HG03521 (cell line): ENCODE measurements at regions not wholly inside any gene's neighbourhood (a gene's known extent, or its start where the extent isn't known, plus 50 kb on each side); places are given as distances from the start of the nearest gene placed in this dataset.

ENCODE experiments used
- ATAC-seq: cut with Tn5 transposase; IDR thresholded peaks from one replicate; pipeline ENCODE4 v1.9.1; 2021; ENCODE audit warnings: mild to moderate bottlenecking, moderate library complexity; ENCODE audit not compliant: unreplicated experiment

- ATAC-seq: no peak
Observed at GRCh38 chr7:47047384-47047783, 534.5 kb downstream of the TNS3 start.

- ATAC-seq: no peak
Observed at GRCh38 chr7:47046949-47047348, 535.0 kb downstream of the TNS3 start.

- ATAC-seq: no peak
Observed at GRCh38 chr7:47045207-47046051, 536.5 kb downstream of the TNS3 start.

GRCh38 chr7:47044625-47045024 lies 537.3 kb downstream of the TNS3 start:
- ATAC-seq: no peak

GRCh38 chr7:47043304-47043703 lies 538.6 kb downstream of the TNS3 start:
- ATAC-seq: no peak

DNA sequence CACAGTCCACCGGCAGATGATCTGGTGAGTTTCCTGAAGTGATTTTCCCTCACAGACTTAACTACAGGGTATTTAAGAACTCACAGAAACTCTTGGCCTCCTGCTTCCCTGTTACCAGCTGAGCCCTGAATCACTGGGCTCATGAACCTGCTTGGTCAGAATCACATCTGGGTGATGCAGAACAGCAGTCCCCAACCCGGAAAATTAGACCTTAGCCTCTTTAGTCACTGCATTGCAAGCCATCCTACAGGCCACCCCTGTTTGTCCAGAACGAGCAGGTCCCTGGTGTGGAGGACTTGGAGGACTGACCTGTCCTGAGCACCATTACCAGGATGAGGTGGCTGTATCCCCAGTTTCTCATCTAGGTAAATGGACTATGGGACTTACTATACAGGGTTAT lies 539.2 kb downstream of the TNS3 start:
- ATAC-seq: no peak

GRCh38 chr7:47040795-47041347 lies 541.0 kb downstream of the TNS3 start:
- no peak for ATAC-seq

DNA sequence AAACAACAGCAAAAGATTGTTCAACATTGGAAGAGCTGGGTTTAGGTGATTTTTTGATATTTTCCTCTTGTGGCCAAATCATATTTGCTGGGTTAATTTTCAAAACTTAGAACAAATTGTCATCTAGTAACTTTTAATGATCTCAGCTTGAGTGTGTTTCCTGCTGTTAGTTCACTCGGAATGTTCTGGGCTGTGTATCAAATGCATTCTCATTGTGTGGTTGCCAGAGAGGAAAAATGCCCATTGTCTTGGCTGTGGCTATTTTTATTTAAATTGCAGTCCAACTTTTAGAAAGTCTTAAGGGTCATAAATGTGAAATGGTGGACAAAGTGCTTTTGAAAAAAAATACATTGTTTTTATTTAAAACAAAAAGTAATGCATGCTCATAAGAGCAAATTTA lies 542.0 kb downstream of the TNS3 start:
- no peak for ATAC-seq

DNA sequence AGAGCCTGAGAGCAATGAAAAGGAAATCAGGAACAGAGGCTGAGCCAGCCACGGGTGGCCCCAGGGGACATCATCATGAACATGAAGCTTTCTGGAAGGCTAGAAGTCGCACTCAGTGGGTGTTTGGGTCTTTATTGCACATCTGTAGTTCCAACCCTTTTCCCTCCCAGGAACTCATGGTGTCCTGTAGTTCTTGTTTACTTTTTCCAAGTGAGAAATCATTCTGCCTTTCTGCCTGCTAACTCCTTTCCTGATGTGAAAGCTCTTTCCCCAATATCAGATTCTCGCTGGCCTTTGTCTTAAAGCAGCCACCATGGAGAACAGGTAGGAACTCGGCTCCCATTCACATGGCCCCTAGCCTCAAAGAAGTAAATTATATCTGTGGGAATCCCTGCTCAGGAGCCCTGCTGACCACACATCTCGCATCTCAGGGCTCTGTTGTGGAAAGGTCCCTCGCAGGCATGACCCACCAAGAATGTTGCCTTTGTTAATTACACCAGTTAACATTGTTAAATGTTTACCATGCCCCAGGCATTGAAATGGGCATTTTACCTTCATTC lies 542.7 kb downstream of the TNS3 start:
- no peak for ATAC-seq

DNA sequence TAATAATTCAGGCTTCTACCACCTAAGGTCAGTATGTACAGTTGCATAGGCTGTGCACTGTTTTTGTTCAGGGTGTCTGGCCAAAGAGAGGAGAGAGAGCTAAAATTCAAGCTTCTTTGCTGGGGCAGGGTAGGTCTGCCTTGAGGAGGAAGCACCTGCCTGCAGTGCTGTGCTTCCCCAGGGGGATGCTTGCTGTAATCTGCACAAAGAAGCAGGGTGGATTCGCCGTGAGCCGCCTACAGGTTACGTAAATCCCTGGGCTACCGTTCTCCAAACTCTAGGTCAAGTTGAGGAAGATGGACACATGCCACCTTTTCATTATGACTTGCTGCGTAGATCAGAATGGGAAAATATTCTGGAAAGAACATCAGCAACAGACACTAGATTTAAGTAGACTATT lies 543.3 kb downstream of the TNS3 start:
- no peak for ATAC-seq

GRCh38 chr7:47037607-47038006 lies 544.3 kb downstream of the TNS3 start:
- ATAC-seq: no peak

DNA sequence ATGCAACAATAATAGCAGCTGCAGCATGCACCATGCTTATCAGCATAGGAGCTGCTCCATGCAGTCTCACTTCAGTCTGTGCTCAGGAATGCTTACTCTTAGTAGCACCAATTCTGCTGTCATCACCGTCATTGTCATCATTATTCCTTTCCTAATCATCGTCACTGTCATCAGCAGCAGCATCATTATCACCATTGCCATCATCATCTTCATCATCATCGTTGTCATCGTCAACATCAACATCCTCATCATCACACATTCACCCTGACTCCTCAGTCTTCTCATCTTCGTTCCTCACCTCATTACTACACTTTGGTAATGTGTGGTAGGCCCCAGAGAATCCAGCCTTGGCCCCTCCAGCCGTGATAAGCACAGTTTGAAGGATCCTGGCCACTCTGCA lies 545.0 kb downstream of the TNS3 start:
- no peak for ATAC-seq

GRCh38 chr7:47035522-47035921 lies 546.4 kb downstream of the TNS3 start:
- no peak for ATAC-seq

GRCh38 chr7:47034180-47034579 lies 547.7 kb downstream of the TNS3 start:
- no peak for ATAC-seq

GRCh38 chr7:47032536-47032908 lies 549.4 kb downstream of the TNS3 start:
- ATAC-seq: no peak

DNA sequence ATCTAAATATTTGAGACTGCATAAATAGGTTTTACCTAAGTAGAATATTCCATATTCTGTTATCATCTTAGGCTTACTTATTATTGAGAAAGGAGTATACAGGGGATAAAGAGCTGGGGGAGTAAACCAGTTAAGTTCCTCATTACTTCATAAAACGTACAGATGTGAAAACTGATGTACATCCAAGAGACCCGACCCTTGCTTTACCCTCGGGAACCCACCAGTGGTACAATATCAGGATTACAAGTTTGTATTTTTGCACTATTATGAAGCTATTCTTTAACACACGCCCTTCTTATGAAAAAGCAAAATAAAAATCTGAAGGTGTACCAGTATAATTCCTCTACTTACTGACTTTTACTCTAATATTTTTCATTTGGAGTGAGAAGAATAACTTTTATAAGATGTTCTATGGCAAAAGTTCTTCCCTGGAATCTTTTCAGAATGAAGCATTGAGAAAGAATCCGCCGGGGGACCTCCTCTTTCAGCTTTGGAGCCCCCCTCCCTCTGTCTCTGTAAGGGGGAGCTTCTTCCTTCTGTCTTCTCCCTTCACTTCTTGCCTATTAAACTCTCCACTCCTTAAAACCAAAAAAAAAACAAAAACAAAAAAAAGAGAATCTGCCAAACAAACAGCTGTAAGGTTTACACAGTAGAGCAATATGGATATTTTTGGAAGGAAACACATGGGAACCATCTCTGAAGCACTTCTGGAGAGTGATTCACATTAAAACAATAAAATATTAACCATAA lies 550.0 kb downstream of the TNS3 start:
- ATAC-seq: no peak

- no peak for ATAC-seq
Observed at GRCh38 chr7:47028284-47028683, 553.6 kb downstream of the TNS3 start.

- ATAC-seq: no peak
Observed at GRCh38 chr7:47027695-47028240, 554.1 kb downstream of the TNS3 start.

- ATAC-seq: no peak
Observed at GRCh38 chr7:47026780-47027361, 555.0 kb downstream of the TNS3 start.

DNA sequence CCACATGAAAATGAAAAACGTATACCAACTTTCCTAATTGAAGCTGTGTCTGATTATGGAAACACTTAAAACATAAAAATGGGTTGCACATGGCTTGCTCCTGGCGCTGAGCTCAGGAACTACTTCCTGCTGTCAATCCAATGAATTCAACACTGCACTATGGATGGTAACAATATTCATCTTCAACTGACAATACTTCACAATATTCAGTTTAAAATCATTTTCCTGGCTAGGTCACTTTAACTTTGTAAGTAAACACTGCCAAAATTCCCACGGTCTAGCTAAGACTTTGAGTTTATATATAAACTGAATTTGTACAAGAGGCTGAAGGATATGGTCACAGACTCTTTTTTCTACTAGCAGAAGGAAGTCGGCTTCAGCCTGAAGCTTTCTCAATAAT lies 556.9 kb downstream of the TNS3 start:
- ATAC-seq: no peak

GRCh38 chr7:47008461-47008860 lies 573.5 kb downstream of the TNS3 start:
- ATAC-seq: no peak
